ENCODE measurements at regions not wholly inside any gene's neighbourhood (a gene's known extent, or its start where the extent isn't known, plus 50 kb on each side); places are given as distances from the start of the nearest gene placed in this dataset.

GRCh38 chr12:87930033-87930432 lies 99.2 kb downstream of the C12orf50 start:
- TF ChIP-seq CTCF (IDR thresholded peaks at IDR 0.05 in 8 of 11, conservative IDR thresholded peaks at IDR 0.05 in 3 of 11) = no peak
- TF ChIP-seq POLR2AphosphoS5 (IDR thresholded peaks at IDR 0.05) = no peak
